ENCODE measurements at regions not wholly inside any gene's neighbourhood (a gene's known extent, or its start where the extent isn't known, plus 50 kb on each side); places are given as distances from the start of the nearest gene placed in this dataset.

- TF ChIP-seq CTCF (conservative IDR thresholded peaks at IDR 0.05), result no peak
- Histone ChIP-seq H3K4me3 (ENCODE audit: low read length) (no peak overlapping the region), H3K27ac (ENCODE audit: low read depth, low read length) (no peak overlapping the region), H3K9ac (ENCODE audit: extremely low read depth, low read length, poor library complexity, severe bottlenecking) (no peak overlapping the region), H3K4me1 (ENCODE audit: control insufficient read depth, insufficient read depth, low read length) (no peaks in the 10 kb centered on the region), H3K36me3 (ENCODE audit: control insufficient read depth, insufficient read depth, low read length) (no peaks in the 10 kb centered on the region), H3K9me3 (ENCODE audit: control insufficient read depth, low read length) (no peaks in the 10 kb centered on the region), H3K27me3 (ENCODE audit: control insufficient read depth, insufficient read depth, low read length, poor library complexity, severe bottlenecking) (no peaks in the 10 kb centered on the region)
- no peaks in the 10 kb centered on the region for H3K4me1 Mint-ChIP-seq
- H3K27me3 Mint-ChIP-seq (ENCODE audit: insufficient read depth), result no peaks in the 10 kb centered on the region
- DNase-seq, result no peak
- H3K36me3 Mint-ChIP-seq (ENCODE audit: low read depth), result no peaks in the 10 kb centered on the region
- no peak overlapping the region for H3K27ac Mint-ChIP-seq
- WGBS, 2 experiments (ENCODE audit: insufficient coverage in 1 of 2, insufficient read length in 1 of 2), result 87 to 100% methylated on average over 3 of the region's 3 CpGs
- H3K9me3 Mint-ChIP-seq, result peaks cover 3% of the 10 kb centered on the region
- H3K4me3 Mint-ChIP-seq, result no peak overlapping the region
Observed at GRCh38 chr11:11115475-11115874, 237.6 kb downstream of the CSNK2A3 start.

GRCh38 chr11:11113626-11114025 lies 239.4 kb downstream of the CSNK2A3 start:
- TF ChIP-seq CTCF (conservative IDR thresholded peaks at IDR 0.05), result no peak
- H3K27ac ChIP-seq (ENCODE audit: low read depth, low read length), result no peak overlapping the region
- WGBS, 2 experiments (ENCODE audit: insufficient coverage in 1 of 2, insufficient read length in 1 of 2), result 81% methylated on average over 1 of the region's 1 CpG; no CpG with 5 or more reads in 1 of the 2 experiments
- no peaks in the 10 kb centered on the region for H3K4me1 Mint-ChIP-seq
- H3K9me3 Mint-ChIP-seq, result peaks cover 3% of the 10 kb centered on the region
- H3K4me3 Mint-ChIP-seq, result no peak overlapping the region
- H3K9me3 ChIP-seq (ENCODE audit: control insufficient read depth, low read length), result no peaks in the 10 kb centered on the region
- no peaks in the 10 kb centered on the region for H3K36me3 Mint-ChIP-seq (ENCODE audit: low read depth)
- H3K27me3 ChIP-seq (ENCODE audit: control insufficient read depth, insufficient read depth, low read length, poor library complexity, severe bottlenecking), result no peaks in the 10 kb centered on the region
- no peak overlapping the region for H3K4me3 ChIP-seq (ENCODE audit: low read length)
- no peak for DNase-seq
- H3K36me3 ChIP-seq (ENCODE audit: control insufficient read depth, insufficient read depth, low read length), result no peaks in the 10 kb centered on the region
- no peak overlapping the region for H3K9ac ChIP-seq (ENCODE audit: extremely low read depth, low read length, poor library complexity, severe bottlenecking)
- no peaks in the 10 kb centered on the region for H3K4me1 ChIP-seq (ENCODE audit: control insufficient read depth, insufficient read depth, low read length)
- H3K27me3 Mint-ChIP-seq (ENCODE audit: insufficient read depth), result no peaks in the 10 kb centered on the region
- H3K27ac Mint-ChIP-seq, result no peak overlapping the region

- DNase-seq, result no peak
- no peaks in the 10 kb centered on the region for H3K36me3 Mint-ChIP-seq (ENCODE audit: low read depth)
- H3K27ac Mint-ChIP-seq, result no peak overlapping the region
- 80 to 90% methylated on average over 4 to 5 of the region's 5 CpGs for WGBS, 2 experiments (ENCODE audit: insufficient coverage in 1 of 2, insufficient read length in 1 of 2)
- no peak overlapping the region for H3K9ac ChIP-seq (ENCODE audit: extremely low read depth, low read length, poor library complexity, severe bottlenecking)
- no peaks in the 10 kb centered on the region for H3K36me3 ChIP-seq (ENCODE audit: control insufficient read depth, insufficient read depth, low read length)
- no peaks in the 10 kb centered on the region for H3K27me3 Mint-ChIP-seq (ENCODE audit: insufficient read depth)
- no peaks in the 10 kb centered on the region for H3K9me3 ChIP-seq (ENCODE audit: control insufficient read depth, low read length)
- H3K4me1 ChIP-seq (ENCODE audit: control insufficient read depth, insufficient read depth, low read length), result no peaks in the 10 kb centered on the region
- no peaks in the 10 kb centered on the region for H3K4me1 Mint-ChIP-seq
- peaks cover 3% of the 10 kb centered on the region for H3K9me3 Mint-ChIP-seq
- no peak overlapping the region for H3K4me3 ChIP-seq (ENCODE audit: low read length)
- H3K4me3 Mint-ChIP-seq, result no peak overlapping the region
- H3K27ac ChIP-seq (ENCODE audit: low read depth, low read length), result no peak overlapping the region
- no peak for TF ChIP-seq CTCF (conservative IDR thresholded peaks at IDR 0.05)
- H3K27me3 ChIP-seq (ENCODE audit: control insufficient read depth, insufficient read depth, low read length, poor library complexity, severe bottlenecking), result no peaks in the 10 kb centered on the region
Observed at GRCh38 chr11:11108026-11108425, 245.0 kb downstream of the CSNK2A3 start.
